ENCODE measurements at regions not wholly inside any gene's neighbourhood (a gene's known extent, or its start where the extent isn't known, plus 50 kb on each side); places are given as distances from the start of the nearest gene placed in this dataset.

DNA sequence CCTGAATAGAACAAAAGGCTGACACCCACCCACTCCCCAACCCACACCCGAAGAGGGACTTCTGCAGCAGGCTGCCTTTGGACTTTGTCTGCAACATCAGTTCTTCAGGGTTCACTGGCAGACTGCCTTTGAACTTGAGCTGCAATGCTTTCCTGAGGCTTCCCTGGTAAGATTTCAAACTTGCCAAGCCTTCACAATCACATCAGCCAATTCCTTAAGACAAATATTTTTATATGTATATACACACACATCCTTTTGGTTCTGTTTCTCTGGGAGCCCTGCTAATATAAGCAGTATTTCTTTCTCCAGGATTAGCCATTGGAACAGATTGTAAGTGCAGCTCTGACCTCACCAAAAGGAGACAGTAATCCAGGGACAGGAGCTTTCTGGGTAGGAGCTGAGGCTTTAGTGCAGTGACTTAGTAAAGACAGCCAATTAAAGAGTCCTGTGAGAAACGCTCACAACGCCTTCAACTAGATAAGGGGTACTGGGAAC lies 55.6 kb upstream of the KMT2E start:
- Histone ChIP-seq H3K4me3 (no peak overlapping the region), H4K20me1 (replicated peaks; ENCODE audit: insufficient read depth) (no peaks in the 10 kb centered on the region), H3K36me3 (ENCODE audit: insufficient read depth) (no peaks in the 10 kb centered on the region), H3K27ac (ENCODE audit: low read depth) (no peak overlapping the region), H3K4me1 (ENCODE audit: insufficient read depth) (no peaks in the 10 kb centered on the region), H2AFZ (no peak overlapping the region), H3K27me3 (ENCODE audit: insufficient read depth) (no peaks in the 10 kb centered on the region), H3K4me2 (no peak overlapping the region), H3F3A (replicated peaks; ENCODE audit: low read depth) (no peaks in the 10 kb centered on the region), H3K9me2 (ENCODE audit: insufficient read depth) (no peaks in the 10 kb centered on the region), H3K79me2 (replicated peaks; ENCODE audit: insufficient read depth) (no peaks in the 10 kb centered on the region)
- no peaks in the 10 kb centered on the region for H3K36me3 Mint-ChIP-seq (ENCODE audit: low read depth)
- no peaks in the 10 kb centered on the region for H3K4me1 Mint-ChIP-seq
- H3K27me3 Mint-ChIP-seq (ENCODE audit: insufficient read depth, low read depth, poor library complexity), result no peaks in the 10 kb centered on the region
- no peak overlapping the region for H3K27ac Mint-ChIP-seq
- peaks cover 1% of the 10 kb centered on the region; the same call in 1 of the 3 replicates for H3K9me3 Mint-ChIP-seq
- DNase-seq (ENCODE audit: low spot score), result no peak
- ATAC-seq, result no peak
- TF ChIP-seq NANOG (IDR thresholded peaks at IDR 0.05; ENCODE audit: borderline replicate concordance), result no peak
- TF ChIP-seq CREB1 (CRISPR knock-in tag; IDR thresholded peaks at IDR 0.05; ENCODE audit: low read depth), result no peak
- TF ChIP-seq JUNB (IDR thresholded peaks at IDR 0.05; ENCODE audit: unreplicated experiment), result no peak
- TF ChIP-seq, protein P1, sequence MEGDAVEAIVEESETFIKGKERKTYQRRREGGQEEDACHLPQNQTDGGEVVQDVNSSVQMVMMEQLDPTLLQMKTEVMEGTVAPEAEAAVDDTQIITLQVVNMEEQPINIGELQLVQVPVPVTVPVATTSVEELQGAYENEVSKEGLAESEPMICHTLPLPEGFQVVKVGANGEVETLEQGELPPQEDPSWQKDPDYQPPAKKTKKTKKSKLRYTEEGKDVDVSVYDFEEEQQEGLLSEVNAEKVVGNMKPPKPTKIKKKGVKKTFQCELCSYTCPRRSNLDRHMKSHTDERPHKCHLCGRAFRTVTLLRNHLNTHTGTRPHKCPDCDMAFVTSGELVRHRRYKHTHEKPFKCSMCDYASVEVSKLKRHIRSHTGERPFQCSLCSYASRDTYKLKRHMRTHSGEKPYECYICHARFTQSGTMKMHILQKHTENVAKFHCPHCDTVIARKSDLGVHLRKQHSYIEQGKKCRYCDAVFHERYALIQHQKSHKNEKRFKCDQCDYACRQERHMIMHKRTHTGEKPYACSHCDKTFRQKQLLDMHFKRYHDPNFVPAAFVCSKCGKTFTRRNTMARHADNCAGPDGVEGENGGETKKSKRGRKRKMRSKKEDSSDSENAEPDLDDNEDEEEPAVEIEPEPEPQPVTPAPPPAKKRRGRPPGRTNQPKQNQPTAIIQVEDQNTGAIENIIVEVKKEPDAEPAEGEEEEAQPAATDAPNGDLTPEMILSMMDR (conservative IDR thresholded peaks at IDR 0.05; ENCODE audit: low read depth in 2 of 2), result no peak
- TF ChIP-seq ZNF114 (CRISPR knock-in tag; IDR thresholded peaks at IDR 0.05), result no peak
- no peak for TF ChIP-seq ZNF331 (CRISPR knock-in tag; IDR thresholded peaks at IDR 0.05; ENCODE audit: low read depth)
- TF ChIP-seq EZH2 (IDR thresholded peaks at IDR 0.05; ENCODE audit: low read depth, unreplicated experiment), result no peak
- TF ChIP-seq STAT1 (IDR thresholded peaks at IDR 0.05; ENCODE audit: unreplicated experiment), result no peak
- TF ChIP-seq, protein P2, sequence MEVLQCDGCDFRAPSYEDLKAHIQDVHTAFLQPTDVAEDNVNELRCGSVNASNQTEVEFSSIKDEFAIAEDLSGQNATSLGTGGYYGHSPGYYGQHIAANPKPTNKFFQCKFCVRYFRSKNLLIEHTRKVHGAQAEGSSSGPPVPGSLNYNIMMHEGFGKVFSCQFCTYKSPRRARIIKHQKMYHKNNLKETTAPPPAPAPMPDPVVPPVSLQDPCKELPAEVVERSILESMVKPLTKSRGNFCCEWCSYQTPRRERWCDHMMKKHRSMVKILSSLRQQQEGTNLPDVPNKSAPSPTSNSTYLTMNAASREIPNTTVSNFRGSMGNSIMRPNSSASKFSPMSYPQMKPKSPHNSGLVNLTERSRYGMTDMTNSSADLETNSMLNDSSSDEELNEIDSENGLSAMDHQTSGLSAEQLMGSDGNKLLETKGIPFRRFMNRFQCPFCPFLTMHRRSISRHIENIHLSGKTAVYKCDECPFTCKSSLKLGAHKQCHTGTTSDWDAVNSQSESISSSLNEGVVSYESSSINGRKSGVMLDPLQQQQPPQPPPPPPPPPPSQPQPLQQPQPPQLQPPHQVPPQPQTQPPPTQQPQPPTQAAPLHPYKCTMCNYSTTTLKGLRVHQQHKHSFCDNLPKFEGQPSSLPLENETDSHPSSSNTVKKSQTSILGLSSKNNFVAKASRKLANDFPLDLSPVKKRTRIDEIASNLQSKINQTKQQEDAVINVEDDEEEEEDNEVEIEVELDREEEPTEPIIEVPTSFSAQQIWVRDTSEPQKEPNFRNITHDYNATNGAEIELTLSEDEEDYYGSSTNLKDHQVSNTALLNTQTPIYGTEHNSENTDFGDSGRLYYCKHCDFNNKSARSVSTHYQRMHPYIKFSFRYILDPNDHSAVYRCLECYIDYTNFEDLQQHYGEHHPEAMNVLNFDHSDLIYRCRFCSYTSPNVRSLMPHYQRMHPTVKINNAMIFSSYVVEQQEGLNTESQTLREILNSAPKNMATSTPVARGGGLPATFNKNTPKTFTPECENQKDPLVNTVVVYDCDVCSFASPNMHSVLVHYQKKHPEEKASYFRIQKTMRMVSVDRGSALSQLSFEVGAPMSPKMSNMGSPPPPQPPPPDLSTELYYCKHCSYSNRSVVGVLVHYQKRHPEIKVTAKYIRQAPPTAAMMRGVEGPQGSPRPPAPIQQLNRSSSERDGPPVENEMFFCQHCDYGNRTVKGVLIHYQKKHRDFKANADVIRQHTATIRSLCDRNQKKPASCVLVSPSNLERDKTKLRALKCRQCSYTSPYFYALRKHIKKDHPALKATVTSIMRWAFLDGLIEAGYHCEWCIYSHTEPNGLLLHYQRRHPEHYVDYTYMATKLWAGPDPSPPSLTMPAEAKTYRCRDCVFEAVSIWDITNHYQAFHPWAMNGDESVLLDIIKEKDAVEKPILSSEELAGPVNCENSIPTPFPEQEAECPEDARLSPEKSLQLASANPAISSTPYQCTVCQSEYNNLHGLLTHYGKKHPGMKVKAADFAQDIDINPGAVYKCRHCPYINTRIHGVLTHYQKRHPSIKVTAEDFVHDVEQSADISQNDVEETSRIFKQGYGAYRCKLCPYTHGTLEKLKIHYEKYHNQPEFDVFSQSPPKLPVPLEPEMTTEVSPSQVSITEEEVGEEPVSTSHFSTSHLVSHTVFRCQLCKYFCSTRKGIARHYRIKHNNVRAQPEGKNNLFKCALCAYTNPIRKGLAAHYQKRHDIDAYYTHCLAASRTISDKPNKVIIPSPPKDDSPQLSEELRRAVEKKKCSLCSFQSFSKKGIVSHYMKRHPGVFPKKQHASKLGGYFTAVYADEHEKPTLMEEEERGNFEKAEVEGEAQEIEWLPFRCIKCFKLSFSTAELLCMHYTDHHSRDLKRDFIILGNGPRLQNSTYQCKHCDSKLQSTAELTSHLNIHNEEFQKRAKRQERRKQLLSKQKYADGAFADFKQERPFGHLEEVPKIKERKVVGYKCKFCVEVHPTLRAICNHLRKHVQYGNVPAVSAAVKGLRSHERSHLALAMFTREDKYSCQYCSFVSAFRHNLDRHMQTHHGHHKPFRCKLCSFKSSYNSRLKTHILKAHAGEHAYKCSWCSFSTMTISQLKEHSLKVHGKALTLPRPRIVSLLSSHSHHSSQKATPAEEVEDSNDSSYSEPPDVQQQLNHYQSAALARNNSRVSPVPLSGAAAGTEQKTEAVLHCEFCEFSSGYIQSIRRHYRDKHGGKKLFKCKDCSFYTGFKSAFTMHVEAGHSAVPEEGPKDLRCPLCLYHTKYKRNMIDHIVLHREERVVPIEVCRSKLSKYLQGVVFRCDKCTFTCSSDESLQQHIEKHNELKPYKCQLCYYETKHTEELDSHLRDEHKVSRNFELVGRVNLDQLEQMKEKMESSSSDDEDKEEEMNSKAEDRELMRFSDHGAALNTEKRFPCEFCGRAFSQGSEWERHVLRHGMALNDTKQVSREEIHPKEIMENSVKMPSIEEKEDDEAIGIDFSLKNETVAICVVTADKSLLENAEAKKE (CRISPR knock-in tag; IDR thresholded peaks at IDR 0.05), result no peak
- TF ChIP-seq EZH2phosphoT487 (IDR thresholded peaks at IDR 0.05; ENCODE audit: unreplicated experiment), result no peak
- TF ChIP-seq POLR2AphosphoS5 (IDR thresholded peaks at IDR 0.05; ENCODE audit: low read depth), result no peak
- TF ChIP-seq, protein P3, sequence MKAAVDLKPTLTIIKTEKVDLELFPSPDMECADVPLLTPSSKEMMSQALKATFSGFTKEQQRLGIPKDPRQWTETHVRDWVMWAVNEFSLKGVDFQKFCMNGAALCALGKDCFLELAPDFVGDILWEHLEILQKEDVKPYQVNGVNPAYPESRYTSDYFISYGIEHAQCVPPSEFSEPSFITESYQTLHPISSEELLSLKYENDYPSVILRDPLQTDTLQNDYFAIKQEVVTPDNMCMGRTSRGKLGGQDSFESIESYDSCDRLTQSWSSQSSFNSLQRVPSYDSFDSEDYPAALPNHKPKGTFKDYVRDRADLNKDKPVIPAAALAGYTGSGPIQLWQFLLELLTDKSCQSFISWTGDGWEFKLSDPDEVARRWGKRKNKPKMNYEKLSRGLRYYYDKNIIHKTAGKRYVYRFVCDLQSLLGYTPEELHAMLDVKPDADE (IDR thresholded peaks at IDR 0.05), result no peak
- TF ChIP-seq, protein P4, sequence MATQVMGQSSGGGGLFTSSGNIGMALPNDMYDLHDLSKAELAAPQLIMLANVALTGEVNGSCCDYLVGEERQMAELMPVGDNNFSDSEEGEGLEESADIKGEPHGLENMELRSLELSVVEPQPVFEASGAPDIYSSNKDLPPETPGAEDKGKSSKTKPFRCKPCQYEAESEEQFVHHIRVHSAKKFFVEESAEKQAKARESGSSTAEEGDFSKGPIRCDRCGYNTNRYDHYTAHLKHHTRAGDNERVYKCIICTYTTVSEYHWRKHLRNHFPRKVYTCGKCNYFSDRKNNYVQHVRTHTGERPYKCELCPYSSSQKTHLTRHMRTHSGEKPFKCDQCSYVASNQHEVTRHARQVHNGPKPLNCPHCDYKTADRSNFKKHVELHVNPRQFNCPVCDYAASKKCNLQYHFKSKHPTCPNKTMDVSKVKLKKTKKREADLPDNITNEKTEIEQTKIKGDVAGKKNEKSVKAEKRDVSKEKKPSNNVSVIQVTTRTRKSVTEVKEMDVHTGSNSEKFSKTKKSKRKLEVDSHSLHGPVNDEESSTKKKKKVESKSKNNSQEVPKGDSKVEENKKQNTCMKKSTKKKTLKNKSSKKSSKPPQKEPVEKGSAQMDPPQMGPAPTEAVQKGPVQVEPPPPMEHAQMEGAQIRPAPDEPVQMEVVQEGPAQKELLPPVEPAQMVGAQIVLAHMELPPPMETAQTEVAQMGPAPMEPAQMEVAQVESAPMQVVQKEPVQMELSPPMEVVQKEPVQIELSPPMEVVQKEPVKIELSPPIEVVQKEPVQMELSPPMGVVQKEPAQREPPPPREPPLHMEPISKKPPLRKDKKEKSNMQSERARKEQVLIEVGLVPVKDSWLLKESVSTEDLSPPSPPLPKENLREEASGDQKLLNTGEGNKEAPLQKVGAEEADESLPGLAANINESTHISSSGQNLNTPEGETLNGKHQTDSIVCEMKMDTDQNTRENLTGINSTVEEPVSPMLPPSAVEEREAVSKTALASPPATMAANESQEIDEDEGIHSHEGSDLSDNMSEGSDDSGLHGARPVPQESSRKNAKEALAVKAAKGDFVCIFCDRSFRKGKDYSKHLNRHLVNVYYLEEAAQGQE (IDR thresholded peaks at IDR 0.05; ENCODE audit: unreplicated experiment), result no peak
- no peak overlapping the region for H3K4me3 Mint-ChIP-seq
